Endodermal cell (in vitro differentiated cells): ENCODE measurements at regions not wholly inside any gene's neighbourhood (a gene's known extent, or its start where the extent isn't known, plus 50 kb on each side); places are given as distances from the start of the nearest gene placed in this dataset.

Experiments used
- DNase-seq: peaks from one replicate; pipeline ENCODE4 v3.0.0-alpha.2; 2017
- H3K27ac ChIP-seq: 2 replicates; pipeline ENCODE4 v1.5.1; 2013; ENCODE audit warnings: mild to moderate bottlenecking, low read depth, low read length, moderate library complexity
- H3K27me3 ChIP-seq: 2 replicates; pipeline ENCODE4 v1.6.1; 2013; ENCODE audit warnings: mild to moderate bottlenecking, low read length, moderate library complexity; ENCODE audit not compliant: insufficient read depth, control insufficient read depth, poor library complexity, severe bottlenecking
- H3K36me3 ChIP-seq: 2 replicates; pipeline ENCODE4 v1.7.0; 2013; ENCODE audit warnings: mild to moderate bottlenecking, low read length, moderate library complexity; ENCODE audit not compliant: control insufficient read depth, insufficient read depth
- H3K4me1 ChIP-seq: one replicate; pipeline ENCODE4 v1.7.0; 2013; ENCODE audit warnings: low read length; ENCODE audit not compliant: control insufficient read depth, insufficient read depth
- H3K4me3 ChIP-seq: 2 replicates; pipeline ENCODE4 v1.5.1; 2013; ENCODE audit warnings: mild to moderate bottlenecking, low read length, moderate library complexity
- H3K9ac ChIP-seq: 2 replicates; pipeline ENCODE4 v1.6.1; 2013; ENCODE audit warnings: mild to moderate bottlenecking, low read length, moderate library complexity; ENCODE audit not compliant: poor library complexity, severe bottlenecking; ENCODE audit errors: extremely low read depth
- H3K9me3 ChIP-seq: 2 replicates; pipeline ENCODE4 v1.6.1; 2013; ENCODE audit warnings: mild to moderate bottlenecking, low read length, moderate library complexity; ENCODE audit not compliant: control insufficient read depth
- H3K27ac Mint-ChIP-seq: 2 replicates; pipeline ENCODE4 v1.8.0; 2020; ENCODE audit warnings: mixed read lengths
- H3K27me3 Mint-ChIP-seq: 2 replicates; pipeline ENCODE4 v1.8.0; 2021; ENCODE audit warnings: mild to moderate bottlenecking, mixed read lengths; ENCODE audit not compliant: insufficient read depth
- H3K36me3 Mint-ChIP-seq: 2 replicates; pipeline ENCODE4 v1.8.0; 2020; ENCODE audit warnings: low read depth, mixed read lengths
- H3K4me1 Mint-ChIP-seq: 2 replicates; pipeline ENCODE4 v1.8.0; 2020; ENCODE audit warnings: mixed read lengths
- H3K4me3 Mint-ChIP-seq: 2 replicates; pipeline ENCODE4 v1.8.0; 2020; ENCODE audit warnings: mild to moderate bottlenecking, moderate library complexity, mixed read lengths
- H3K9me3 Mint-ChIP-seq: 2 replicates; pipeline ENCODE4 v1.8.0; 2020; ENCODE audit warnings: mild to moderate bottlenecking, mixed read lengths
- WGBS, 2 experiments: methylation state at CpG; one replicate each; pipeline versions ENCODE4 v1.1.5 to v1.1.7; 2013; ENCODE audit warnings: missing lambda C conversion rate in 2 of 2, mixed read lengths in 1 of 2; ENCODE audit not compliant: insufficient coverage in 1 of 2, insufficient read length in 1 of 2; 5-methylcytosine and 5-hydroxymethylcytosine counted together
- TF ChIP-seq, protein P1 (sequence below): fragments of 200-600 bp; sonication (generic); conservative IDR thresholded peaks from 2 replicates; pipeline ENCODE4 v1.5.0; 2021; ENCODE audit warnings: antibody characterized with exemption, mild to moderate bottlenecking

DNA sequence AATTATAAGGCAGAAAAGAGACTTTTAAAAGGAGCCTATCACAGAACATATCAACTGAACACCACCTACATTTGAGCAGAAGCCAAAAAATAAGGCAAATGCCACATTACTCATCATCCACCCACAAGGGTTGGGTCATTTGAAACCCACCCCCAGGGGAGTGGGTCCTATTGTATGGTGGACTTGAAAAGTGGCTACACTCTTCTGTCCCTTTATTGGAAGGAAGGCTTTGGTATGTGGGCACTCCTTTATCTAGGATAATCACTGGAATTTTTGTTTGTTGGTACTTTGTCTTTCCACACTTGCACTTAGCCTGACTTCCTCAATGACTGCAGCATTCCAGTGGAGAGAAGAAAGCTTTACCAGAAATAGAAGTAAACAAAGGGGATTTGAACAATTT lies 157.2 kb upstream of the COL11A1 start:
- Histone ChIP-seq H3K9me3 (no peaks in the 10 kb centered on the region), H3K27me3 (no peaks in the 10 kb centered on the region), H3K27ac (no peak overlapping the region), H3K4me1 (no peaks in the 10 kb centered on the region), H3K36me3 (no peaks in the 10 kb centered on the region), H3K9ac (no peak overlapping the region), H3K4me3 (no peak overlapping the region)
- no peaks in the 10 kb centered on the region for H3K27me3 Mint-ChIP-seq
- H3K9me3 Mint-ChIP-seq = no peaks in the 10 kb centered on the region
- DNase-seq = no peak
- TF ChIP-seq, protein P1, sequence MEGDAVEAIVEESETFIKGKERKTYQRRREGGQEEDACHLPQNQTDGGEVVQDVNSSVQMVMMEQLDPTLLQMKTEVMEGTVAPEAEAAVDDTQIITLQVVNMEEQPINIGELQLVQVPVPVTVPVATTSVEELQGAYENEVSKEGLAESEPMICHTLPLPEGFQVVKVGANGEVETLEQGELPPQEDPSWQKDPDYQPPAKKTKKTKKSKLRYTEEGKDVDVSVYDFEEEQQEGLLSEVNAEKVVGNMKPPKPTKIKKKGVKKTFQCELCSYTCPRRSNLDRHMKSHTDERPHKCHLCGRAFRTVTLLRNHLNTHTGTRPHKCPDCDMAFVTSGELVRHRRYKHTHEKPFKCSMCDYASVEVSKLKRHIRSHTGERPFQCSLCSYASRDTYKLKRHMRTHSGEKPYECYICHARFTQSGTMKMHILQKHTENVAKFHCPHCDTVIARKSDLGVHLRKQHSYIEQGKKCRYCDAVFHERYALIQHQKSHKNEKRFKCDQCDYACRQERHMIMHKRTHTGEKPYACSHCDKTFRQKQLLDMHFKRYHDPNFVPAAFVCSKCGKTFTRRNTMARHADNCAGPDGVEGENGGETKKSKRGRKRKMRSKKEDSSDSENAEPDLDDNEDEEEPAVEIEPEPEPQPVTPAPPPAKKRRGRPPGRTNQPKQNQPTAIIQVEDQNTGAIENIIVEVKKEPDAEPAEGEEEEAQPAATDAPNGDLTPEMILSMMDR = no peak
- peaks cover 5% of the 10 kb centered on the region for H3K4me1 Mint-ChIP-seq
- no peak overlapping the region for H3K27ac Mint-ChIP-seq
- no peaks in the 10 kb centered on the region for H3K36me3 Mint-ChIP-seq
- no peak overlapping the region for H3K4me3 Mint-ChIP-seq

DNA sequence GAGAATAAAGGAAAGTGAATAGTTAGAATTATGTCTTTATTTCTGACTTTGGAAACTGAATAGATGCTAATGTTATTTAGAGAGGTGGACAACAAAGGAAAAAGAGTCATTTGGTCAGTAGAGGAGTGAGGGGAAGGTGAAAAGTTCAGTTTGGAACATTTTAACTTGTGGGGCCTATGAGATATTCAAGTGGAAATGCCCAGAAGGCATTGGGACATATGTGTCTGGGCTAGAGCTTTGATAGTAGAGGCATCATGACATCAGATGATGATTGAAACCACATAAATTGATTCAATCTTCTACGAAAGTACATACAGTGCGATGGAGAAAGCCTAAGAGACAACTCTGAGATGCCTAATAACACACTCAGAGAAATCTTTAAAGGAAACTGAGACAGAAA lies 151.7 kb upstream of the COL11A1 start:
- TF ChIP-seq, protein P1 = no peak
- H3K9me3 ChIP-seq = no peaks in the 10 kb centered on the region
- H3K4me3 Mint-ChIP-seq = no peak overlapping the region
- H3K9me3 Mint-ChIP-seq = no peaks in the 10 kb centered on the region
- DNase-seq = no peak
- H3K36me3 ChIP-seq = no peaks in the 10 kb centered on the region
- H3K4me3 ChIP-seq = no peak overlapping the region
- no peaks in the 10 kb centered on the region for H3K27me3 ChIP-seq
- no peak overlapping the region for H3K27ac Mint-ChIP-seq
- no peaks in the 10 kb centered on the region for H3K27me3 Mint-ChIP-seq
- no peaks in the 10 kb centered on the region for H3K36me3 Mint-ChIP-seq
- H3K27ac ChIP-seq = no peak overlapping the region
- 87 to 100% methylated on average over 1 to 2 of the region's 2 CpGs for WGBS, 2 experiments
- no peaks in the 10 kb centered on the region for H3K4me1 Mint-ChIP-seq
- H3K4me1 ChIP-seq = no peaks in the 10 kb centered on the region
- no peak overlapping the region for H3K9ac ChIP-seq

DNA sequence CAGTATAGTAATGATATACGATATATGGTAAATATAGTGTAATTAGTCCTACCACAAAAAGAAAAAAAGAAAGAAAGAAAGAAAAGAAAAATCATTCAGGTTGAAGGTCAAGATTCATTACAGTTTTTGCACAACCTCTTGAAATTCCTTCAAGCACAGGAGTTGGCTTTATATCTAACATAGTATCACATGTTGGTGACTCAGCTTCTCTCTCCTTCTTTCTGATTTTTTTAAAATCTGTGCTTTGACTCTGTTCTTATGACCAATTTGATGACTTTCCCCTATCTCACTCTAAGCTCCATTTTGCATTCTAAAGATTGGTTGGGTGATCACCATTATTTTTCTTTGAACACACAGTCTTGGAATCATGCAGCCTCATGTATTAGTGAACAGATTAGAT lies 148.2 kb upstream of the COL11A1 start:
- Histone ChIP-seq H3K4me3 (no peak overlapping the region), H3K27ac (no peak overlapping the region), H3K27me3 (no peaks in the 10 kb centered on the region), H3K4me1 (no peaks in the 10 kb centered on the region), H3K9me3 (peaks cover 6% of the 10 kb centered on the region), H3K36me3 (no peaks in the 10 kb centered on the region), H3K9ac (no peak overlapping the region)
- Mint-ChIP-seq H3K27me3 (no peaks in the 10 kb centered on the region), H3K4me1 (no peaks in the 10 kb centered on the region), H3K9me3 (no peaks in the 10 kb centered on the region), H3K4me3 (no peak overlapping the region), H3K36me3 (no peaks in the 10 kb centered on the region), H3K27ac (no peak overlapping the region)
- DNase-seq = no peak
- 95% methylated on average over 1 of the region's 1 CpG; no CpG with 5 or more reads in 1 of the 2 experiments for WGBS, 2 experiments
- TF ChIP-seq, protein P1 = no peak
